Endodermal cell (in vitro differentiated cells): ENCODE measurements at regions not wholly inside any gene's neighbourhood (a gene's known extent, or its start where the extent isn't known, plus 50 kb on each side); places are given as distances from the start of the nearest gene placed in this dataset.

Source experiments
- DNase-seq: peaks from one replicate; pipeline ENCODE4 v3.0.0-alpha.2; 2017
- H3K27ac ChIP-seq: 2 replicates; pipeline ENCODE4 v1.5.1; 2013; ENCODE audit warnings: mild to moderate bottlenecking, low read depth, low read length, moderate library complexity
- H3K27me3 ChIP-seq: 2 replicates; pipeline ENCODE4 v1.6.1; 2013; ENCODE audit warnings: mild to moderate bottlenecking, low read length, moderate library complexity; ENCODE audit not compliant: insufficient read depth, control insufficient read depth, poor library complexity, severe bottlenecking
- H3K36me3 ChIP-seq: 2 replicates; pipeline ENCODE4 v1.7.0; 2013; ENCODE audit warnings: mild to moderate bottlenecking, low read length, moderate library complexity; ENCODE audit not compliant: control insufficient read depth, insufficient read depth
- H3K4me1 ChIP-seq: one replicate; pipeline ENCODE4 v1.7.0; 2013; ENCODE audit warnings: low read length; ENCODE audit not compliant: control insufficient read depth, insufficient read depth
- H3K4me3 ChIP-seq: 2 replicates; pipeline ENCODE4 v1.5.1; 2013; ENCODE audit warnings: mild to moderate bottlenecking, low read length, moderate library complexity
- H3K9ac ChIP-seq: 2 replicates; pipeline ENCODE4 v1.6.1; 2013; ENCODE audit warnings: mild to moderate bottlenecking, low read length, moderate library complexity; ENCODE audit not compliant: poor library complexity, severe bottlenecking; ENCODE audit errors: extremely low read depth
- H3K9me3 ChIP-seq: 2 replicates; pipeline ENCODE4 v1.6.1; 2013; ENCODE audit warnings: mild to moderate bottlenecking, low read length, moderate library complexity; ENCODE audit not compliant: control insufficient read depth
- H3K27ac Mint-ChIP-seq: 2 replicates; pipeline ENCODE4 v1.8.0; 2020; ENCODE audit warnings: mixed read lengths
- H3K27me3 Mint-ChIP-seq: 2 replicates; pipeline ENCODE4 v1.8.0; 2021; ENCODE audit warnings: mild to moderate bottlenecking, mixed read lengths; ENCODE audit not compliant: insufficient read depth
- H3K36me3 Mint-ChIP-seq: 2 replicates; pipeline ENCODE4 v1.8.0; 2020; ENCODE audit warnings: low read depth, mixed read lengths
- H3K4me1 Mint-ChIP-seq: 2 replicates; pipeline ENCODE4 v1.8.0; 2020; ENCODE audit warnings: mixed read lengths
- H3K4me3 Mint-ChIP-seq: 2 replicates; pipeline ENCODE4 v1.8.0; 2020; ENCODE audit warnings: mild to moderate bottlenecking, moderate library complexity, mixed read lengths
- H3K9me3 Mint-ChIP-seq: 2 replicates; pipeline ENCODE4 v1.8.0; 2020; ENCODE audit warnings: mild to moderate bottlenecking, mixed read lengths
- CTCF ChIP-seq: fragments of 200-600 bp; sonication (generic); conservative IDR thresholded peaks from 2 replicates; pipeline ENCODE4 v1.5.0; 2021; ENCODE audit warnings: antibody characterized with exemption, mild to moderate bottlenecking
- WGBS, 2 experiments: methylation state at CpG; one replicate each; pipeline versions ENCODE4 v1.1.5 to v1.1.7; 2013; ENCODE audit warnings: missing lambda C conversion rate in 2 of 2, mixed read lengths in 1 of 2; ENCODE audit not compliant: insufficient coverage in 1 of 2, insufficient read length in 1 of 2; 5-methylcytosine and 5-hydroxymethylcytosine counted together

GRCh38 chr11:105315287-105315686, 175.7 kb upstream of the CARD18 start:
- Histone ChIP-seq H3K27ac (no peak overlapping the region), H3K4me3 (no peak overlapping the region), H3K9ac (no peak overlapping the region), H3K4me1 (no peaks in the 10 kb centered on the region), H3K27me3 (no peaks in the 10 kb centered on the region), H3K36me3 (no peaks in the 10 kb centered on the region), H3K9me3 (no peaks in the 10 kb centered on the region)
- no peaks in the 10 kb centered on the region for H3K36me3 Mint-ChIP-seq
- no peak overlapping the region for H3K4me3 Mint-ChIP-seq
- no peaks in the 10 kb centered on the region for H3K9me3 Mint-ChIP-seq
- DNase-seq, result no peak
- peak; percentile 53 for TF ChIP-seq CTCF
- no peaks in the 10 kb centered on the region for H3K27me3 Mint-ChIP-seq
- no peak overlapping the region for H3K27ac Mint-ChIP-seq
- H3K4me1 Mint-ChIP-seq, result no peaks in the 10 kb centered on the region
- whole genome bisulfite sequencing, 2 experiments, result 85% methylated on average over 2 of the region's 2 CpGs

- DNase-seq, result no peak
- no peak for TF ChIP-seq CTCF
- H3K36me3 ChIP-seq, result no peaks in the 10 kb centered on the region
- Mint-ChIP-seq H3K9me3 (no peaks in the 10 kb centered on the region), H3K36me3 (no peaks in the 10 kb centered on the region), H3K4me3 (no peak overlapping the region), H3K4me1 (no peaks in the 10 kb centered on the region), H3K27me3 (no peaks in the 10 kb centered on the region), H3K27ac (no peak overlapping the region)
- H3K4me3 ChIP-seq, result no peak overlapping the region
- H3K9ac ChIP-seq, result no peak overlapping the region
- no peak overlapping the region for H3K27ac ChIP-seq
- no peaks in the 10 kb centered on the region for H3K9me3 ChIP-seq
- WGBS, 2 experiments, result 88 to 100% methylated on average over 1 to 2 of the region's 2 CpGs
- no peaks in the 10 kb centered on the region for H3K4me1 ChIP-seq
- no peaks in the 10 kb centered on the region for H3K27me3 ChIP-seq
These were observed 172.7 kb upstream of the CARD18 start for GRCh38 chr11:105312266-105312665.

GRCh38 chr11:105298630-105299029, 159.1 kb upstream of the CARD18 start:
- H3K27me3 Mint-ChIP-seq, result no peaks in the 10 kb centered on the region
- no peak overlapping the region for H3K4me3 Mint-ChIP-seq
- H3K27ac Mint-ChIP-seq, result no peak overlapping the region
- H3K36me3 ChIP-seq, result no peaks in the 10 kb centered on the region
- WGBS, 2 experiments, result 88% methylated on average over 1 of the region's 3 CpGs; no CpG with 5 or more reads in 1 of the 2 experiments
- H3K36me3 Mint-ChIP-seq, result no peaks in the 10 kb centered on the region
- H3K27me3 ChIP-seq, result no peaks in the 10 kb centered on the region
- no peak for TF ChIP-seq CTCF
- H3K9me3 Mint-ChIP-seq, result no peaks in the 10 kb centered on the region
- no peak overlapping the region for H3K9ac ChIP-seq
- H3K4me1 Mint-ChIP-seq, result no peaks in the 10 kb centered on the region
- no peak overlapping the region for H3K4me3 ChIP-seq
- H3K27ac ChIP-seq, result no peak overlapping the region
- H3K4me1 ChIP-seq, result no peaks in the 10 kb centered on the region
- H3K9me3 ChIP-seq, result no peaks in the 10 kb centered on the region
- no peak for DNase-seq
